C1 segment of cervical spinal cord (tissue), 14 donors: ENCODE measurements at regions not wholly inside any gene's neighbourhood (a gene's known extent, or its start where the extent isn't known, plus 50 kb on each side); places are given as distances from the start of the nearest gene placed in this dataset.
"Not testable (repeated sequence)": the region's sequence is repeated elsewhere in the genome, so short reads cannot be mapped to it uniquely, and the experiment has no call there.

Experiments
- DNase-seq, 14 donors: peaks; one replicate each; lab custom pipeline; 2025; lab: John Stamatoyannopoulos, UW

DNA sequence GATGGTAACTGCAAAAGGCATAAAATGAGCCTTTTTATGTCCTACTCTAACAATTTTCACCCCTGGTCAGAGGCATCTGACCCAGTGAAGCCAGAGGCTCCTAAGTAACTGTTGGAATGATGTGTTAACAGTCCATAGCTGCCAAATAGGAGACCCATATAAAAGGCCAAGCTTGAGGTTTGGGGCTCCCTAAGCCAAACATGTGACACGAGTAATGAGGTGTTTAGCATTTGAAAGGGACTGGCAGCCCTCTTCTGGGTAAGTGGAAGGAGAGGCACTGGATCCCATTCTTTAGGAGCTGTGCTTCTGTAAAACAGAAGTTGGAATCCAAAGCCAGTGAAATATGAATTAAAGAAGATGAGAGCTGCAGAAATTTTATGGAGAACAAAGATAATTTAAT lies 100.6 kb upstream of the PNPLA4 start:
- no peak for DNase-seq

DNA sequence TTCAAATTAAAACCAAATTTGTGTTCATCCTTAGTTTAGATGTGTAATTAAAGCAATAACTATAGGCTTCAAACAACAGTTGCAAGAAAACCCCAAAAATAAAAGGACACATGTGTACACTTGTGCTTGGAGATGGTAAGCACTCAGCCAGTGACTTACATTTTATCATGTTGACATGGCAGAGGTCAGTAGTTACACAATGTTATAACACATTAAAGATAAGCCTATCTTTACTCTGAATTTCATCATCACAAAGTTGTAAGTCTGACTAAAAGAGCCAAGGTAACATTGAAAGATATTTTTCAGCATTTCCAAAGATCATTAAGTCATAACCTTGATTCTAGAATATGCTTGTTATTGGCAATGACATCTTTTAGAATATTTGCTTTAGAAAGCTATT lies 98.5 kb upstream of the PNPLA4 start:
- DNase-seq = no peak

DNA sequence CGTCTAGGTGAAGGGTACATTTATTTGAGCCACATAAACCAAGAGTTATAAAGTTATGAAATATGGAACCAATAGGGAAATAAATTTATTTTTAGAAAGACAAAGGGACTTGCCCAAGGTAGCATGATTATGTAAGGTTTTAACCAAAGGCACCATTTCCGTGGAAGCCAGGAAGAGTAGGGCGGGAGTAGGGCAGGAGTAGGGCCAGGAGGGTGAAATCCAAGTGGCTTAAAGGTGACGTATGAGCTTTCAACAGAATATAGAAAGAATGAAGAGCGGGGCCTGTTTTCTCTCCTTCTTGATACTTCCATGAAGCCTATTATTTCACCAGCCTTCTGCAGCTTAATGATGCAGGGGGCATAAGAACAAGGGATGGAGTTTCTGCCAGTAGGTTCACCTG lies 91.7 kb upstream of the PNPLA4 start:
- no peak for DNase-seq

DNA sequence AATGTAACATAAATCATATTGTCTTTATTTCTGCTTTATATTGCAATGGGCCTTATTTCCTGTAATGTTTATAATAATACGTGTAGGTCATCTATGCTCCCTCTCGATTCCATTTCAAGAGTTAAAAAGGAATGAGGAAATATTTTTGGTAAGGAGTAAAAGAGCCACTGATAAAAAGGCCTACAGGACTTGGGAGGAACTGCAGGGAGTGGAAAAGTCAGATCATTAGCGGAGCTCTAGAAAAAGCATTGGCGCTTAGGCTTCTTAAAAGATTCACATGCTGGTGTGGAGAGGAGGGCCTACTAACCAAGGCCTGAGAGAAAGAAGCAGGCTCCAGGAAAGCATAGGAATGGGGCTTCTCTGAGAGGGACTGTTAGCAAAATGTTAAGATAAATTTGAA lies 82.9 kb upstream of the PNPLA4 start:
- DNase-seq = no peak

DNA sequence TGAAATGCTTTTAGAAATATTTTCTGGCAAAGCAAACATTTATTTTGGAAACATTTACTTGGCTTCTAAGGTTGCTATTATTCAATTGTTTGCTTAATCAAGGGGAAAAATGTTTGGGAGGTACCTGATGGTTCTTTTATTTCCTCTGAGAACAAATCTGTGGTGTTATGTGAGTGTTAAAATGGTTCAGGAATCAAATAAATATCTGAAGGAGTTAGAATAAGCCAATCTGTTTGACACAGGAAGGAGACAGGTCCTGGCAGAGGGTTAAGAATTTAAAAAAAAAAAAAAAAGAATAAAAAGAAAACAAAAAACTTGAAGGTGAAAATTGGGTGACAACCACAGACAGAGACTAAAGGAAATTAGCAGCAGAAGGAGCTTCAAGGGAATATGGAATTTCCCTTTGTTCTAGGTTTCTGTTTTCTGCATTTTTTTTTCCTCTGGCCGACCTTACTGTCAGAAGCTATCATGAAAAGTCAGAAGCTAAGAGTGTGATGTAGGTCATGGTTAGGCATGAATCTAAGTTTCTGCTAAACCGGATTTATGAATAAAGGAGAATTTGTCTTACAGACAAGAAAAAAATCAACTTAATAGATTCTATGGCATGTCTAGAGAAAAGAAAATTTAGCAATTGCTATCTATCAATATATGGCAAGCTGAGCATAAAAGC lies 78.6 kb upstream of the PNPLA4 start:
- DNase-seq = no peak

DNA sequence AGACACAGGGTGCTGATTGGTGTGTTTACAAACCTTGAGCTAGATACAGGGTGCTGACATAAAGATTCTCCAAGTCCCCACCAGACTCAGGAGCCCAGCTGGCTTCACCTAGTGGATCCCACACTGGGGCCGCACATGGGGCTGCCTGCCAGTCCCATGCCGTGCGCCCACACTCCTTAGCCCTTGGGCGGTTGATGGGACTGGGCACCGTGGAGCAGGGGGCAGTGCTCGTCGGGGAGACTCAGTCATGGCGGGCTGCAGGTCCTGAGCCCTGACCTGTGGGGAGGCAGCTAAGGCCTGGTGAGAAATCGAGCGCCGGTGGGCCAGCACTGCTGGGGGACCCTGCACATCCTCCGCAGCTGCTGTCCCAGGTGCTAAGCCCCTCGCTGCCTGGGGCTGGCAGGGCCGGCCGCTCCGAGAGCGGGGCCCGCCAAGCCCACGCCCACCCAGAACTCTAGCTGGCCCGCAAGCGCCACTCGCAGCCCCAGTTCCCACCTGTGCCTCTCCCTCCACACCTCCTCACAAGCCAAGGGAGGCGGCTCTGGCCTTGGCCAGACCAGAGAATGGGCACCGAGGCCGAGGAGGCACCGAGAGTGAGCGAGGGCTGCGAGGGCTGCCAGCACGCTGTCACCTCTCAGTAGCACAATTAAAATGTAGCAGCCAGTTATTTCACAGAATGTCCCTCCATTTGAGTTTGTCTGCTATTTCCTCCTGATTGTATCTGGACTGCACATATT lies 76.1 kb upstream of the PNPLA4 start:
- no peak for DNase-seq

DNA sequence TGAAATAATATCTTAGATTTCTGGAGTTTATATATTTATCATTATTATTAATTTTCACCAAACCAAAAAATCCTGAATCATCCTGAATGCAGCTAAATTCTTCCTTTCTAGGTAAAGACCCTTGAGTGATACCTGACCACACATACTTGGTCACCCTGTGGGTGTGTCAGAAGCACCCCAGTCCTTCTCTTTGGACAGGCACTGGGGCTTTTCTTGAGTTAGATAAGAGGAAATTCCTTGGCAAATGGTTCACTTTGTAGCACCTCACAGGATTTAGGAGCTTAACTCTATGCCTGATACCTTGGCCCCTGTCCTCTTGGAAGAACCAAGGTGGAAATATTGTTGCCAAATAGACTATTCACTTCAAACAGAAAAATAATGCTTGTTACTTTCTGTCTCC lies 69.6 kb upstream of the PNPLA4 start:
- DNase-seq = no peak

DNA sequence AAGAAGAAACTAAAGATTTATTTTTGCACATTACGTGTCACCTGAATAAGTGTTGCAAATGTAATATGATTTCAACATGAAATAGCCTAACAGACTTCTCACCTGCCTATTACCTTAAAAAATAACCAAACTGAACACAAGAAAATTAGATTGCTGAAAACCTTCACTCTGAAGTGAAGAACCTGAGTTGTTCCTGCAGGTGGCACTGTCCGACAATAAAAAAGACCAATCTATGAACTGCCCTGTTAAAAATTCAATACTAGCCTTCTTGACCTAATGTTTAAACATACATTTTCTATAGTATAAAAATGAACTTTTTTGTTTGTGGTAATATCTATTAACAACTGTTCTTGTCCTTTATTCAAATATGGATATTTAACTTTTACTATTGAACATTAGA lies 69.2 kb upstream of the PNPLA4 start:
- peak in 1 of 14 donors; percentile 0 for DNase-seq

DNA sequence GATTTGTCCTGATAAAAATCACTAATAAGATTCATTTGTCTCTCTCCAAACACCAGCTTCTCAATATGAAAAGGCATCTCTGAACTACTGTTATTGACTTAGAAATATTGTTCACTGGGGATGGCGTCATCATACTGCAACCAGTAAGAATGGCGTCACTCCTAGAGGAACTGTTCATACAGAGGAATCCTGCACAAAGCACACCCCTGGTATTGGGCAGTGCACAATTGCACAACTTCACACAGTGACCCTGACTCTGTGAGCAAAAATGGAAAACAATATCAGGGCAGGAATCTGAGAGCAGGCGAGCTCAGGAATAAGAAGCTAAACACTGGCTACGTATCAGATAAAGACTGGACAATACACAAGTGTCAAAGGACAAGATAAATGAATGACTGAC lies 66.7 kb upstream of the PNPLA4 start:
- DNase-seq = no peak

DNA sequence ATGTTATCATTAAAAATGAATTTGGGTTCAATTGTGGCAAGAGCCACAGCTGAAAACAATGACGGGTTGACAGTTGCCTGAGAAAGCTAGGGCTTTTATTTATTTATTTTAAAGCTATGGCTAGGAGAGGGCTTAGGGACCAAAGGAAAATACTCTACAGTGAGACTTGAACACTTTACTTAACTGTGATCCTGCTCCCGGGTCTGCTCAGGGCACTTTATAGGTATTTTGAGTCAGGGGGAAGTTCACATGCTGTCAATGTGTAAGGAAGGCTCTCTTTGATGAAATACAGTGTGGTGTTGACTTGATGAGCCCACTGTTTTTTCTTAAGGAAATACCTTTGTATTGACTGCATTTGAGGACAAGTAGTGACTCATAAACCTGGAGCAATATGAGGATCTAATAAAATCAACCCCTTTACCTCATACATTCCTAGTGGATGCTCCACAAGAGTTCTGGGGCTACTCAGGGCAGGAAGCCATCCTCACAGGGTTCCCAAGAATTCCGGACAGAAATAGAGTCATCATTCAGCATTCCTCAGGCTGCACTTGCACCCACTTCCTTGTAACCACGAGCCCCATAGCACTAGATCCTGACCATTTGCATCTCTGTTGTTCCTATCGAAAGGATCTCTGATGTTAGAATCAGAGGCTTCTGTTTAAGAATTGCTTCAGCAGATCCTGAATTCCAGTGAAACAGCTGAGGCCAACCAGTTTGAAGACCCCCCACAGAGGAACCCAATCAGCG lies 61.0 kb upstream of the PNPLA4 start:
- not testable (repeated sequence) for DNase-seq

DNA sequence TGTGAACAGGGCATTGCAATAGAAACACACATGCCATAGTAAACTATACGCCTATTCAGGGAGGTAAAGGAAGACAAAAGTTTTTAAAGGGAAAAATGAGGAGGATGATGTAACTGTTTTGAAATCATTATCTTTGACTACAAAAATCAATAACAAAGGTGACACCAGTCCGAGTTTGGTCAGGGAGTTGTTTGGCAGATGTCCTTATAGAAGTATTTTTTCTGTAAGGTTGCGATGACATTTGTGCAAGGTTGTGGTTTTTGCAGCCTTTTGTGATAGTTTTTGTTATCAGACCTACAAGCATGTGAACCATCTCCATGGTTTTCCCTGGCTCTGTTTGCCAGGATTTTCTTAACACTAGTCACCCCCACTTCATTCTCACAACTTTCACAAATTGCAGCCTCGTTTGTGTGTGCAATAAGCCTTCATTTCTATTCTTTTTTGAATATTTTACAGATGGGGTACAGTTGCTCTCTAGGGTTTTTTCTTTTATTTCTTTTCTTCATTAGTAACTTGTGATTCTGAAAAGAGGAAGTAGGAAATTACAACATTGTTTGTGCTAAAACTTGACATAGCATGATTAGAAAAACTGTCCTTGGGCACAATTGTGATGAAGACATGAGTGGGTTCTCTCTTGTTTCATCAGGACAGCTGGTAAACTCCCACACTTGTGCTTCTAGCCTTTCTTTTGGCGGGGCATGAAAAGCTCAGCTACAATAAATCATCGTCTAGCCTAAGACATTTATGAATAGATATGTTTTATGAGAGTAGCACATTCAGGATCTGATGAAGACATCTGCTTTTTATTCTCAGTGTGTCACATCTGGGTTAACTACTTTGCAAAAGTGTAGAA lies 60.2 kb upstream of the PNPLA4 start:
- DNase-seq = no peak

DNA sequence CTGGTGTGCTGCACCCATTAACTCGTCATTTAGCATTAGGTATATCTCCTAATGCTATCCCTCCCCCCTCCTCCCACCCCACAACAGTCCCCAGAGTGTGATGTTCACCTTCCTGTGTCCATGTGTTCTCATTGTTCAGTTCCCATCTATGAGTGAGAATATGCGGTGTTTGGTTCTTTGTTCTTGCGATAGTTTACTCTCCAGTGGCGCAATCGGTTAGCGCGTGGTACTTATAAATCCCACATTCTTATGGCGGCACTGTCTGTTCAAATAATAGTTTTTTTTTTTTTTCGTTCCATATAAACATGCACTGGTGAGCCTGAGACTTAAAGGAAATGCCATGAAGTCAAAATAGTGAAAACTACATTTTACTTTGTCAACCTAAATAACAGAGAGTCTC lies 59.5 kb upstream of the PNPLA4 start:
- not testable (repeated sequence) for DNase-seq

DNA sequence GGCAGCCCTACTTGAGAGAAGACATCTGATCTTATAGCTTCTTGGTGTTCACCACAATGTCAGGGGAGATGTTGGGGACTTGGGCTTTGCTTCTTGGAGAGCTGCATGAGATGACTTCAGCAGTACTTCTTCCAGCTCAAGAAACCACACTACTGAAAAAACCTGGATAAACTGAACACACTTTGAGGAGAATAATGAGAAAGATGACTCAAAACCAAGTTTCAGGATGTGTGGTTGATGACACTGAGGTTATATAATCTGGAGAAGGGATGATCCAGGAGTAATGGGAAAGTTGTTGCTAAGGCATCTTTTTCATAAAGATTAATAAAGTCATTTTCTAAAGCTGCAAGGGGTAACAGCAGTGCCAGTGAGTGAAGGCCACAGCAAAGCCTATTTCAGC lies 58.4 kb upstream of the PNPLA4 start:
- no peak for DNase-seq

DNA sequence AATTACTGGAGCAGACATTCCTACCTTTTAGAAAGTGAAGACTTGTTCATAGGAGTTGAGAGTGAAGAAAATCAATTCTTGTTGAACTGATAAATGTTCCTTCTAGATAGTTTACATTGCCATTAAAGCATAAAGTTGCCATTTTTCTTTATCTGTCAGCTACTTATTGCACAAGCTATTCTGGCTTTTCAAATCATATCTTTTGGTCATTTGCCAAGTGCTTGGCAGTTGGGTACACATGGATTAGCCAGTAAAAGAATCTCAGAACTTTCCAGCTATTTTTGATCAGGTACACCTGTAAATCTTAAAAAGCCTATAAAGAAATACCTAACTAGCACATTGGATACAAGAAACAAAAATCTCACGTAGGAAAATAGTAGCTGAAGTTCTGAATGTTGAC lies 56.4 kb upstream of the PNPLA4 start:
- DNase-seq = no peak
